SH-SY5Y (cell line): ENCODE measurements at regions not wholly inside any gene's neighbourhood (a gene's known extent, or its start where the extent isn't known, plus 50 kb on each side); places are given as distances from the start of the nearest gene placed in this dataset.

Experiments used
- GATA2 ChIP-seq: IDR thresholded peaks from 2 replicates; pipeline ENCODE4 v1.6.1; 2011; ENCODE audit warnings: mild to moderate bottlenecking, low read depth, low read length
- GATA3 ChIP-seq: IDR thresholded peaks from 2 replicates; pipeline ENCODE4 v1.6.1; 2011; ENCODE audit warnings: low read depth, mild to moderate bottlenecking, low read length, moderate library complexity

- TF ChIP-seq GATA3 (no peak), GATA2 (no peak)
Observed at GRCh38 chr7:25481891-25482290, 253.6 kb upstream of the NPVF start.
